ENCODE measurements at regions not wholly inside any gene's neighbourhood (a gene's known extent, or its start where the extent isn't known, plus 50 kb on each side); places are given as distances from the start of the nearest gene placed in this dataset.

DNA sequence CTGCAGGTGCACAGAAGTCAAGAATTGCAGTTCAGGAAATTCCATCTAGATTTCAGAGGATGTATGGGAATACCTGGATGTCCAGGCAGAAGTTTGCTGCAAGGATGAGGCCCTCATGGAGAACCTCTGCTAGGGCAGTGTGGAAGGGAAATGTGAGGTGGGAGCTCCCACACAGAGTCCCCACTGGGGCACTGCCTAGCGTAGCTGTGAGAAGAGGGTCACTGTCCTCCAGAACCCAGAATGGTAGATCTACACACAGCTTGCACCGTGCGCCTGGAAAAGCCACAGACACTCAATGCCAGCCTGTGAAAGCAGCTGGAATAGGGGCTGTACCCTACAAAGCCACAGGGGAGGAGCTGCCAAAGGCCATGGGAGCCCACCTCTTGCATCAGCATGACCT is 681.4 kb downstream of the EPHA7 start:
- TF ChIP-seq CTCF (IDR thresholded peaks at IDR 0.05; ENCODE audit: low read depth, low read length, missing input control) (no peak), FOXA1 (IDR thresholded peaks at IDR 0.05) (no peak), ATF3 (IDR thresholded peaks at IDR 0.05) (no peak), RAD21 (IDR thresholded peaks at IDR 0.05) (no peak), MAX (IDR thresholded peaks at IDR 0.05) (no peak)
- TF ChIP-seq, protein P1, sequence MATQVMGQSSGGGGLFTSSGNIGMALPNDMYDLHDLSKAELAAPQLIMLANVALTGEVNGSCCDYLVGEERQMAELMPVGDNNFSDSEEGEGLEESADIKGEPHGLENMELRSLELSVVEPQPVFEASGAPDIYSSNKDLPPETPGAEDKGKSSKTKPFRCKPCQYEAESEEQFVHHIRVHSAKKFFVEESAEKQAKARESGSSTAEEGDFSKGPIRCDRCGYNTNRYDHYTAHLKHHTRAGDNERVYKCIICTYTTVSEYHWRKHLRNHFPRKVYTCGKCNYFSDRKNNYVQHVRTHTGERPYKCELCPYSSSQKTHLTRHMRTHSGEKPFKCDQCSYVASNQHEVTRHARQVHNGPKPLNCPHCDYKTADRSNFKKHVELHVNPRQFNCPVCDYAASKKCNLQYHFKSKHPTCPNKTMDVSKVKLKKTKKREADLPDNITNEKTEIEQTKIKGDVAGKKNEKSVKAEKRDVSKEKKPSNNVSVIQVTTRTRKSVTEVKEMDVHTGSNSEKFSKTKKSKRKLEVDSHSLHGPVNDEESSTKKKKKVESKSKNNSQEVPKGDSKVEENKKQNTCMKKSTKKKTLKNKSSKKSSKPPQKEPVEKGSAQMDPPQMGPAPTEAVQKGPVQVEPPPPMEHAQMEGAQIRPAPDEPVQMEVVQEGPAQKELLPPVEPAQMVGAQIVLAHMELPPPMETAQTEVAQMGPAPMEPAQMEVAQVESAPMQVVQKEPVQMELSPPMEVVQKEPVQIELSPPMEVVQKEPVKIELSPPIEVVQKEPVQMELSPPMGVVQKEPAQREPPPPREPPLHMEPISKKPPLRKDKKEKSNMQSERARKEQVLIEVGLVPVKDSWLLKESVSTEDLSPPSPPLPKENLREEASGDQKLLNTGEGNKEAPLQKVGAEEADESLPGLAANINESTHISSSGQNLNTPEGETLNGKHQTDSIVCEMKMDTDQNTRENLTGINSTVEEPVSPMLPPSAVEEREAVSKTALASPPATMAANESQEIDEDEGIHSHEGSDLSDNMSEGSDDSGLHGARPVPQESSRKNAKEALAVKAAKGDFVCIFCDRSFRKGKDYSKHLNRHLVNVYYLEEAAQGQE (IDR thresholded peaks at IDR 0.05): no peak

Measured in liver (tissue), 3 donors.